ENCODE measurements at regions not wholly inside any gene's neighbourhood (a gene's known extent, or its start where the extent isn't known, plus 50 kb on each side); places are given as distances from the start of the nearest gene placed in this dataset.
A peak's percentile ranks its signal among the peaks of the same experiment; 100 is the strongest.

DNA sequence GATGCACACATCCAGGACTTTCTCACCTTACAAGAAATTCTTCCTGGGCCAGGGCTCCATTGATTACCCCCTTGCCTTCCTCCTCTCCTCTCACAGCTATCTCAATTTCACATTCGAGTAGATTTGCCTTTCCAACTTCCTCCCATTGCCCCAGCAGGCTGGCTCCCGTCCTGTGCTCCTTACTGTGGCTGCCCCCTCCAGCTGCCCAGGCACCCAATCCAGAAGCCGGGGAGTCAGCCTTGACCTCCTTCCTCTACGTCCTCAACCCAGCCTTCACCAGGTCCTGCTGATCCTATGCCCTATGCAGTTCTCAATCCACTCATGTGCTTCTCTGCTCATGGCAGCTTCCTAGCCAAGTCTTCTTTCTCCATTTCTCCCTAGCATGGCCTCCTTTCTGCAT, 85.7 kb upstream of the GPR26 start:
- no peak for DNase-seq

DNA sequence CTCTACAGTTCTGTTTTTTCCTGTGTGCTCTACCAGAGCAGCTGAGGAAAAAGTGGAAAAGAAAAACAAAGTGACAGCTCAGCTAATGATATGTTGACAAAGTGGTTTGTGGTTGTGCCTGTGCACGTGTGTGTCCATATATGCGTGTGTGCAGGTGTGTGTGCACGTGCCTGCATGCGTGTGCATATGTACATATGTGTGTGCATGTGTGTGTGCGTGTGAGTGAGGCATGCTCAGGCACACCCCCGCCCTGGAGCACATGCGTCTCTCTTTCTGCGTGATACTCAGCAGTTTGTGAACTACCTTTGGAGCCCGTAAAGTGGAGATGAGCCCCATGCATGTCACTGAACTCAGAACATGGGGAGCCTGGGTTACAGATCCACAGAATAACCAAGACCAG, 84.5 kb upstream of the GPR26 start:
- DNase-seq = no peak

DNA sequence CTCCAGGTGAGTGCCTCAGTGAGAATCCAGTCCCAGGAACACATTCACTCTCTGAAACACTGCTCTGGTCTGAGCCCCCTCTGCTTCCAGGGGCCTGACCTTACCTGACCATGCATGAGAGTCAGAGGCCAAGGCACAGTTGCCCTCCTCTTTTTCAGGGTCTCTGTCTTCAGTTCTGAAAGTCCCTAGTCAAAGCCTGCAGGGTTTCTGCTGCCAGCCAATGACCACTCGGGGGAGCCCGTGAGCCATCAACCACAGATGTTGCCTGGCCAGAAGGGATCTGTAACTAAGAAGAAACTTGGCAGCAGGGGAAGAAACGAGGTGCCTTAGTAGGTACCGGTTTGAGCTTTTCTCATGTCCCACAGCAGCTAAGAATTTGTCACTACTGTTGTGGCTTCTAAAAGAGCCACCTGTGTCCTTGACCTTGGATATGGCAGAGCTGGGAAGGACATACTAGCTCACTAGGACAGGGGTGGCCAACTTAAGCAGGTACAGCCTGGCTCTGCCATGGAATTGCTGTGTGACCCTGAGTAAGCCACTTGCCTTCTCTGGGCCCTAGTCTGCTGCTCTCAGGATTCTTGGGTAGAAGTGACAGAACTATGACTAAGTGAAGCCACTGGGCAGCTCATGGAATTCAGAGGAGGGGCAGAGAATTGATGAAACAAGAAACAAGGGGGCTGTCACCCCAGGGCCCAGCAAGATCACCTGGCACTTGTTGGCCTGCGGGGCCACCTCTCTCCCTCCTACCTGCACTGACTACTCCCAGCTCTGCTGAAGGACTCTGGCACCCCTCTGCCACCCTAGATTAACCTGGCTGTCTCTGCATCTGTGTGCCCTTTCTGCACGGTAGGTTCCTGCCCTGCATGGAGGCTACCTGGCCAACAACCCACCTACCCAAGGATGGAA, 83.8 kb upstream of the GPR26 start:
- DNase-seq = peak; percentile 45

DNA sequence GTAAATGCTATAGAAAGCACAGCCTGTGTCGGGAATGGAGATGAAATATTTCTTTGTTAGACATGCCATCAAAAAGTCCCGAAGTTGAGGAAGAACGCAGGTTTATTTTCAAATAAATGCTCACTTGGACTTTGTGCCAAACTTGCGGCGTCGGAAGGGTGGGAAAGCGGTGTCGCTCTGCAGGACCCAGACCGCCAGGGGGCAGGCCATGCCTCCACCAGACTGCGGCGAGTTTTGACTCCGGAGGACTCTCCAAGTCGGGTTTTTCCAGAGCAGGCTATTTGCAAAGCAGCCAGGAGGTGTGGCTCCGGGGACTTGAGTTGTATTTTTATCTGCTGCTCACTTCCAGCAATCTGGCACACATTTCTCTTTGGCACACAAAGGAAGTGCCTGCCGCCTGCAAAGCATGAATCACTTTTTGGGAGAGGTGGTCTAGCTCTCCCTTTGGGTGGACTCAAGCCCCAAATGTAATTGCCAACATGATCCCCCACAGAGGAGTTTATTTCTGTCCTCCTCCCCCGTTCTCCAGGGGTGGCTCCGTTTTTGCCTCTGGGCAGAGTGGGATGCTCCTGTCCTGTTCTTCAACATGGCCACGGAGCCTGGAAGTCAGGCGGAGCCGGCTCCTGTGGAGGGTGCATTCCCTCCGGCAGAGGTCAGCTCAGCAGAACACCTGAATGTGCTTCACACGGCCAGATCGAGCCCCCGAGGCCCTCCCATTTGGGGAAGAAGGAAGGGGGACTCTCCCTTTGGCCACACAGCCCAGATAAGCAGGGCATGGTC, 82.3 kb upstream of the GPR26 start:
- DNase-seq = peak; percentile 58

DNA sequence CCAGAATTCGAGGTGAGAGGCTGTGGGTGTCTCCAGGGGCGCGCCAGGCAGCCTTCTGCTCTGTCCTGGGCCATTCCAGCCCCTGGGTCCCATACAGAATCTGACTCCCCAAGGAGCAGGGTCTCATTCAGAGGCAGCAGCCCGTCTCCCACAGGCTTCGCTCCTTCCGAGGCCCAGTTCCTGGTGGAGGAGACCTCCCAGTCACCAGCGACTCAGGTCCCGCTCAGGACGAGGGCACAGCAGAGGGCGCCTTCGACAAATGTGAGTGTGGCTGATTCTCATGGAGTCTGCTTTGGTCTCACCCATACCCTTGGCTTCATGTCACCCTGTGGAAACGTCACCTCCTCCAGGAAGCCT, 81.8 kb upstream of the GPR26 start:
- DNase-seq = no peak

DNA sequence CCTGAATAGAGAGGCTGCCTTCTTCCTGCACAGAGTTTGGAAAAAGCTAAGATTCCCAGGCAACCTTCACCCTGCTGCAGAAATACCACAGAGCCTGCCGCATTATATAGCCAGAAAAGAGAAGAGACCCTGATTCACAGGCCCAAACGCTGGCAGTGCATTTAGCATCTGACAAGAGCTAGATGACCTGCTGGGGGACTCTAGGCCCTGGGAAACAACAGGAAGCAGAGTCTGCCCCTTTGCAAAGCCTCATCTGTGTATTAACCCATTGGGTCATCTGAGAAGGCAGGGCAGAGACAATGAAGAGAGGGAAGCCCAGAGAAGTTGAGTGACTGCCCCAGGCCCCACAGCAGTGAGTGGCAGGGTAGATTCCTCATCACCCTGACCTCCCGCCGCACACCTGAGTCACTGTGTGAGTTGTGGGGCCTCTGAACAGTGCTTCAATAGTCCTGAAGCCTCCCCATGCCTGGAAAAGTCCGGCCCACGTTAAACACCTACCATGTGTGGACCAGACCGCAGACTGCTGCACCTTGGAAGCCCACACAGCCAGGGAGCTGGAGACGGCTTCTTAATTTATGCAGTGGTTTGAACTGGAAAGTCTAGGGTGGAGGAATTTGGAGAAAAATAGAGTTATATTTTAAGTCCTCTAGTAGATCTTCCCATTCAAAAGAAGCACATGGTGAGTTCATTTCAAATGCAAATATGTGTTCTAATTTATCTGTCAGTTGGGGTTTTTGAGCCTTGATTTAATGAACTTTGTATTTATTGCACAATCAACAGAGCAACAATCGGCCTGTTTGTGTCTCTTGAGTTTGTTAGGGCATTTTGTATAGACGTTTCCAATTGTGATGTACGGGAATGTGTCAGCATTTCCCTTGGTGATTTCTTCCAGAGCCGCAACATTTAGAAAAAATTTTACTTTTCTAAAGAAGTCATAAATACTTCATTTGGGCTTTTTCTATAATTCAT, 80.4 kb upstream of the GPR26 start:
- no peak for DNase-seq

DNA sequence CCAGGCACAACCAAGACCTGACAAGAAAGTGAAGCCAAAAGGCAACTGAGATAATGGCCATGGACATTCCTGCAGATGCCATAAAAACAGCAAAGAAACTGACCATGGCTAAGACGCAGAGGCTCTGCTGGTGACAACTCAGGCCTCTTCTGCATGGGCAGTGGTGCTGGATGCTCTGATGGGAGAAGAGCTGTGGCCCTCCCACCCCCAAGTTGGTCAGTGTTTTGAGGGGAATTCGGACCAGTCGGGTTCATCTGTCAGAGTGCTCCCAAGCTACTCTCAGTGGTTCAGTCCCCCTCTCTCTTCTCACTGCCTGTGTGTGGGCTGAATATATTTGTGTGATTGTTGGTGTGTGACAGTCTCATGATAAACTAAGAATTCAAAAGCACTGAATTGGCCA, 79.0 kb upstream of the GPR26 start:
- no peak for DNase-seq

DNA sequence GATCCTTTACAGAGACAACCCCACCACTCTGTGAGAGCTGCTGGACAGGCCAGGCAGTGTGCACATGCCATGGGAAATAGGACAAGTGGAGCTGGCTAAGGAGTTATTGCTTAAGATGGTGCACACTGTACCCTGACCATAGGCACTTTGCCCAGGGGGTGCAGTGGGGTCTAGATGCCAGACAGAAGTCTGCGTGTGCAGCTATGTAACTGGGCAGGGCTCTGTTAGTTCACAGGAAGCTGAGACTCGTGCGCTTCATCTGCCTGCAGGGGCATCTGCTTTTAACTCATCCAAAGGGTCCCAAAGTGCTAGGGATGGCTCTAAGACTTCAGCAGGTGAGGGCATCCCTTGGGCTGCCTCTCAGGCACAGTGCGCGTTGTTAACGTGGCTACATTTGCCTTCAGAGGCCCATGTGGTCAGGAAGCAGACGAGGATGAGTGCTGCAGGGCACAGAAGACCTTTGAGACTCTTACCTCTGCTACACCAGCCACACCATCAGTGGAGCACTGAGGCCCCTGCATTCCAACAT, 77.7 kb upstream of the GPR26 start:
- DNase-seq = no peak

DNA sequence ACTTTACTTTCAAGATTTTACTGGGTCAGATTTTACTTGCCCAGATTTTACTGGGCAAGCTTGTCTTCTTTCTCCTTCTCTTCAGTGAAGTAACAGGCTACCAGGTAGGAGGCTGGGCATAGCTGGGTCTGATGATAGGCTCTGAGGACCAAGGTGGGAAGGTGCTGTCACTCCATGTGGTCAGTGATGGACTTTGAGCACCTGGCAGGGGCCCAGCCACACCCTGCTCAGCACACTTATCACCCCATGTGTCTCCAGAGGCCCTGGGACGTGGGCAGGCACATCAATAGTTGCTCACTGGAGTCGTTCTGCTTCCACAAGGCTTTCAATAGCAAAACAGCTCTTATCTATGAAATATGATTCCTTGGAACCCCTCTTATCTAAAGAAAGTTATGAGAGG, 70.5 kb upstream of the GPR26 start:
- no peak for DNase-seq

DNA sequence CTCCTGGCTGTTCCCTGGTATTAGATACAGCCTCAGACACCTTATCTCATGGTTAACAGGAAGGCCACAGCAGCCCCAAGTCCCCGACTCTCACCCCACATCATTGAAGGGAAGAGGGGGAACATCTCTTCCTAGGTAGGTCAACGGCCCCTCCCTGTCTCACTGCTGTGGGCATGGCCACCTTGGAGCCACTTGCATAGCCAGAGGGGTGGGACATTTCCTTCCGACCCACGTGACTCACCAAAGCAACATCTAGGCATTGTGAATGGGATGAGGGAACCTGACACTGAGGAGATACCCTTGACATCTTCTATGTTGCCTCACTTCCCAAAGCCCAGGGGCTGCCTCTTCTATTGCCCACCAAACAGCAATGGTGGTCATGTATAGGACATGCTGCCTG, 68.5 kb upstream of the GPR26 start:
- no peak for DNase-seq

DNA sequence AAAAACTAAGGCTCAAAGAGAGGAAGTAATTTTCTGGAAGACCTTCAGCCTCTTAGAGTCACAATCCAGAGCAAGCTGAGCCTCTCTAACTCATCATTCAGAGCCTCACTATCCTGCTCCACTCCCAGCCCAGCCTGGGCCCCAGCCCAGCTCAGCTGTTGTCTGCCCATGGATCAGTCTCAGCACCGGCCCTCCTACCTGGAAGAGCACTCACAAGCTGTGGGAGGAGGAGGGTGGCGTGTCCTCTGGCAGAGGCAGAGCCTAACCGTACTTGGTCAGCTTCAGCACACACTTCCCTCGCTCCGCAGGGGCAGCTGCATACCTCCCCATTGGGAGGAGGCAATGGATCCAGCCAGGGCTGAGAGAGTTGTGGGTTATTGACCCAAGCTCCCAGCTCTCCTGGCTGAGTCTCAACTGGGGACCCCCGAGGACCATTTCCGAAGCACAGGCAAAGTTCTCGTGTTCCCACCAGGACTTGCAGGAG, 66.7 kb upstream of the GPR26 start:
- no peak for DNase-seq

DNA sequence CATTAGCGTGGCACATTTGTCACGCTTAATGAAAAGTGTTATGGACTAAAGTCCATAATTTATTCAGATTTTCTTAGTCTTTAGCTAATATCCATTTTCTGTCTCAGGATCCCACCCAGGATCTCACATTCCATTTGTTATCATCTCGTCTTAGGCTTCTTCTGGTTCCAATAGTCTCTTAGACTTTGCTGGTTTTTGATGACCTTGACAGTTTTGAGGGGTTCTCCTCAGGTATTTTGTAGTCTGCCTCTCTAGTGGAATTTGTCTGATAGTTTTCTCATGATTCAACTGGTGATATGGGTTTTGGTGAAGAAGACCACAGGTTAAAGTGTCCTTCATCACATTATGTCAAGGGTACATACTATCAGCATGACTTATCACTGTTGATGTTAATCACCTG, 66.0 kb upstream of the GPR26 start:
- no peak for DNase-seq

DNA sequence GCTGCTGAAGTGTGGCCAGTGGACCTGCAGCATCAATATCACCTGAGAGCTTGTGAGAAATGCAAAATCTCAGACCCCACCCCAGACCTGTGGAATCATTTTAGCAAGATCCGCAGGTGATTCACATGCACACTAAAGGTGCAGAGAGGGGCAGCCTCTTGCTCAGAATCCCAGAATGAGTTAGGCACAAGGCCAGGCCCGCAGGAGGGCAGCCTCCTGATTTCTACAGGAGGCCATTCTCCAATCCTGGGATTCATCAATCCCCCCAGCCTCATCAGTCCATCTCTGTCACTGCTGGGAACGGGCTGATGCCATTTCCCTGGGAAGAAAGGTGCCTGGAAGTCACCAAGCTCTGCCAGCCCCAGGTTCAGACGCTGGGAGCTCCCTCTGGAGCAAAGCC, 63.0 kb upstream of the GPR26 start:
- no peak for DNase-seq

DNA sequence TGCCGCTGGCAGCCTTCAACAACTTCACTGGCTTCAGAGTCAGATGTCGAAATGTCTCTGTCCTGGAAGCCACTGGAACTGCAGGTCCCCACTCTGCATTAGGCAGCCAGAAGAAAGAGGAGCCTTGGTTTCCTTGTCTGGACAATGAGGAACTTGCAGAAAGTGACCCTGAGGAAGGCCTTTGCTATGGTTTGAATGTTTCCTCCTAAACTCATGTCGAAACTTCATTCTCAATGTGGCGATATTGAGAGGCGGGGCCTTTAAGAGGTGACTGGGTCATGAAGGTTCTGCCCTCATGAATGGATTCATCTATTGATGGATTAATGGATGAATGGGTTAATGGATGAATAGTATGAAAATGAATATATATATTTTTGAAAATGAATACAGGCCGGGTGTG, 61.6 kb upstream of the GPR26 start:
- DNase-seq = no peak

DNA sequence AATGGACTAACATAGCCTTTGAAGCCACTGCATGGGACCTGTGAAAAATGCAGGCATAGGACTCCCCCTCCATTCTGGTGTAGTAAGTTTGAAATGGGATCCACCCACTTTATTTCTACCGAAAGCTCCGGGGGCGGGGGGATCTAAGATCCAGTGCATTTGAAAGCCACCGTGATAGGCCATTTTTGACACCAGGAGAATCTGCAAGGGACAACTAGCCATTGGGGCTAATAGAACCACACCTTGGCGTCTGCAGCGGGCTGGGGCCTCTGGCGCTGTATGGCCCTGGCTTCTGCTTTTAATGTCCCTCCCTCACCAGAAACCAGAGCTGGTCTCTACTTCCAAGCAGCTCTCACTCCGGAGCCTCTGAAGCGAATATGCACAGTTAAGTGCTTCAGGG, 60.1 kb upstream of the GPR26 start:
- no peak for DNase-seq

DNA sequence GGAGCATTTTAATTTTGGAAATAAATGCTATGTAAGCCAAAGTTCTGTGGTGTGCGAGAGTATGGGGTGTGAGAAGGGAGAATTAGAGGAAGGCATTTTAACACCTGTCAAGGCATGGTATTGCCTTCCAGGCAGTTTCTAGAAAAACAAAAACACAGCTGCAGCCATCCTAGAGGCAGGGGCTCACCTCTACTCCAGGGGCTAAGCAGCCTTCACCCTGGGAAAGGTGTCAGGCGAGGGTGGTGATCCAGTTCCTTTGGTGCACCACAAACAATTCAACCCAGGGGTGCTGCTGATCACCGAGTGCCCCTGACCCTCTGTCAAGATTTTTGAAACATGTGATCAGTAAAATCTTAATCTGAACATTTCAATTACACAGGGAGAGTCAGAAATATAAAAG, 59.2 kb upstream of the GPR26 start:
- DNase-seq = no peak

DNA sequence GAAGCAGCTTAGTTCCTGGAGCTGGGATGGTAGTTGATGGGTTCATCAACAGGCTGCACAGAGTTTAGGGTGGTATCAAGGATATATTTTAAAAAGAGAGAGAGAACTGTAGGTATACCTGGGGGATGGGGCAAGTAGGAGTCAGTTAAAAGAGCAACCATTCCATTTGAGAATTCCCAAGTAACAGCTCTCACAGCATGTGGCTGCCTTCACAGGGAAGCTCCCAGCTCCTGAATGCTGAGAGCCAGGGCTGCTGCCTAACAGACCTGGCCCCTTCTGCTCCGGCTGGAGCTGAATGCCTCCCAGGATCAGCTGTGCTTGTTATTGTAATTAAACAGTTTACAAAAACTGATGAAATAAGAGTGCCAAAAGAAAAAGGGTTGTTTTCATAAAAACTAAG, 58.8 kb upstream of the GPR26 start:
- DNase-seq = no peak

DNA sequence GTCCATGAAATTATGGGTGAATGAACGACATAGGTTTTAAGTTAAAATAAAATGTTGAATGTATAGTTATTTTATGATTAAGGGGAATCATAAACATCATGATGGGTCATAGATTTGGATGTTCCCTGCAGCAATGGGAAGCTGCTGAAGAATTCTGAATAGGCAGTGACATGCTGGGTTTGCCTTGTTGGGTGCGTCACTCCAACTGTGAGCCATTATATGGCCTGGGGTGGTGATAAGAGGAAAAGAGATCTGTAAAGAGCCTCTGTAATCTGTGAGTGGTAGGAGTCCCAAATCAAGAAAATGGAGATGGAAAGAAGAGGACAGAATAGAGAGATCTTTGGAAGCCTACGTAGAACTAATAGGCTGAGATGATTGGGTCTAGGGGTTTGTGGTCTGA, 58.1 kb upstream of the GPR26 start:
- DNase-seq = no peak

DNA sequence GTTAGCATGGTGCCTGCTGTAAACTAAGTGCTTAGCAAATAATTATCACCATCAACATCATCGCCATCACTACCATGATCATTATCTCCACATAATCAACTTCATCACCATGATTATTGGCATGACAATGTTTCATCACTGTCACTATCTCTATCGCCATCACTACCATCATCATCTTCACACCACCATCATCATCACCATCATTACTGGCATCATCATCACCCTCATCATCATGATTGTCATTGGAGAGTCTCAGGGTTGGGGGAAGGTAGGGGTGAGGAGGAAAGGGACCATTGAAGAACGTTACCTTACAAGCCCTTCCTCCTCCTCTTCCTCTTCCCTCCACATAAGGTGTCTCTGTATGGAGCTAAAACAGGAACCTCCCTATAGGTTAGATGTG, 54.9 kb upstream of the GPR26 start:
- no peak for DNase-seq

DNA sequence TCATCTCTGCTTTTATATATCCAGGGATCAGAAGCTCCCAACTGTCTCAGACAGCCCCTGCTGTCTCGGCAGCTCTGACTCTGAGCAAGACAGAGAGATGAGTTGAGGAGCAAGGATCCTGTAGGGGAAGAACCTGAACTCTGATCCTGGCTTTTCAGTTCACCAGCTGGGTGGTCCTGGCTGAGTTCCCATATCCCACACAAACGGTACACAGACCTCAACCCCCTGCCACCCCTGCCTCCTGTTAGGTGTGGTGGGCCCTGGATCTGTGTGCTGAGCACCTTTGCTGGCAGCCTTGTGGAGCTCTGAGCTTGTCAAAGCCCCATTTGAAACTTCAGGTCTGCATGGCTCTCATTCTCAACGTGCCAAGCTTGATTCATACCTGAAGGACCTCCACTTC, 54.3 kb upstream of the GPR26 start:
- DNase-seq = no peak

DNA sequence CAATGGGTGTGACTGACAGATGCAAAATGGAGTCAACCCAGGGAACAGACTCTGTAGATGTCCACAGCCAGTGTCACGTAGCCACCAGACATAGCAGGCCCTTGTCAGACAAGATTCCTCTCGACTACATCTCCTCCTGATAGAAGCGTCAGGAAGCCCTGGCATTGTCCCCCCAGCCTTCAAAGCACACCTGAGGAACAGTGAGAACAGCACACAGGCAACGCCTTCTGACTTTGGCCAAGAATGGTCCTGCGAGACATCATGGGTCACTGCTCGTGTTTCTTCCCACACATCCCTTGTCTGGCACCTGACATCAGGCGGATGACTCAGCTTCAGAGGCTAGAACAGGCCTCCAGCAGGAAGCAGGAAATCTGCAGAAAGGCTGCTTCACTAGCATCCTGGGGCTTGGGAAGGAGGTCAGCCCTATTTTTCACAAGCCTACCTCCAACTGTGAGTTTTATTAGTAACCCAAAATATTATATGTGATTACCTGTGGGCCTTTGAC, 52.8 kb upstream of the GPR26 start:
- DNase-seq = no peak

DNA sequence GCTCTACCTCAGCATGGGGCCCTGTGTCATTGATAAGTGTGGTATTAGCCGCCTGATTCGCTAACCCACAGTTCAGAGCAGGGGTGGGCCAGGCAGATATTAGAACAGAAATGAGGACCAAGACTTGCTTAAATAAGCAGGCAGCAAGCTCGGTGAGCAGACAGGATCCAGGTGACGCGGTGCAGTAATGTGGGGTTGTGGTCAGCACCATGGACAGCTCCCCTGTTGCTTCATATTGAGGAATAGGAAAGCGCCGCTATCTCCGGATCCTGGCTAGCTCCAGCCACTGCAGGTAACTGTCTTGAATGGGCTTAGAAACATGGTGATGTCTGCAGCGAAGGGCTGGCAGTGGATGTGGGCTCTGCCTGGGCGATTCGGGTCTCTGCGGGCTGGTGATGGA, 51.3 kb upstream of the GPR26 start:
- DNase-seq = peak; percentile 52

Measured in kidney glomerular epithelial cell (primary cell).